Mucosa of descending colon (tissue), 3 donors: ENCODE measurements at regions not wholly inside any gene's neighbourhood (a gene's known extent, or its start where the extent isn't known, plus 50 kb on each side); places are given as distances from the start of the nearest gene placed in this dataset.
"Not testable (repeated sequence)": the region's sequence is repeated elsewhere in the genome, so short reads cannot be mapped to it uniquely, and the experiment has no call there.

Experiments used
- ATAC-seq: fragments of 200-7000 bp; cut with Tn5 transposase; one replicate; pipeline ENCODE4 v1.9.1; 2020; ENCODE audit warnings: mild to moderate bottlenecking, moderate library complexity
- DNase-seq, 3 donors: peaks; one replicate each; pipeline ENCODE4 v3.0.0-alpha.2; 2020
- H3K36me3 ChIP-seq: fragments of 200-600 bp; one replicate; pipeline ENCODE4 v1.8.0; 2021; ENCODE audit warnings: low read depth, mild to moderate bottlenecking
- H3K4me1 ChIP-seq: fragments of 200-600 bp; one replicate; pipeline ENCODE4 v1.8.0; 2021; ENCODE audit warnings: low read depth, mild to moderate bottlenecking
- H3K4me3 ChIP-seq: fragments of 200-600 bp; one replicate; pipeline ENCODE4 v1.8.0; 2021; ENCODE audit warnings: mild to moderate bottlenecking
- H3K9me3 ChIP-seq: fragments of 200-600 bp; one replicate; pipeline ENCODE4 v1.8.0; 2021; ENCODE audit warnings: mild to moderate bottlenecking
- intact Hi-C, 2 donors: fragments of 100-400 bp; cut with DNase I in 1 of 2; cut with micrococcal nuclease in 1 of 2; formaldehyde crosslinking; loops; one replicate each; pipeline versions ENCODE4 v1.11.0 to v1.11.1; 2022; cut with DNase I, micrococcal nuclease
- TF ChIP-seq, protein P1 (sequence below): fragments of 200-600 bp; IDR thresholded peaks from one replicate; pipeline ENCODE4 v1.8.0; 2022; ENCODE audit warnings: antibody characterized with exemption, mild to moderate bottlenecking
- donor health status: DM: no; HTN: no; CAD: no; lungs with moderate emphysema.
- donor health status: DM: no; HTN: no; CAD: no.
- donor health status: DM: no; HTN: yes; CAD: no.

DNA sequence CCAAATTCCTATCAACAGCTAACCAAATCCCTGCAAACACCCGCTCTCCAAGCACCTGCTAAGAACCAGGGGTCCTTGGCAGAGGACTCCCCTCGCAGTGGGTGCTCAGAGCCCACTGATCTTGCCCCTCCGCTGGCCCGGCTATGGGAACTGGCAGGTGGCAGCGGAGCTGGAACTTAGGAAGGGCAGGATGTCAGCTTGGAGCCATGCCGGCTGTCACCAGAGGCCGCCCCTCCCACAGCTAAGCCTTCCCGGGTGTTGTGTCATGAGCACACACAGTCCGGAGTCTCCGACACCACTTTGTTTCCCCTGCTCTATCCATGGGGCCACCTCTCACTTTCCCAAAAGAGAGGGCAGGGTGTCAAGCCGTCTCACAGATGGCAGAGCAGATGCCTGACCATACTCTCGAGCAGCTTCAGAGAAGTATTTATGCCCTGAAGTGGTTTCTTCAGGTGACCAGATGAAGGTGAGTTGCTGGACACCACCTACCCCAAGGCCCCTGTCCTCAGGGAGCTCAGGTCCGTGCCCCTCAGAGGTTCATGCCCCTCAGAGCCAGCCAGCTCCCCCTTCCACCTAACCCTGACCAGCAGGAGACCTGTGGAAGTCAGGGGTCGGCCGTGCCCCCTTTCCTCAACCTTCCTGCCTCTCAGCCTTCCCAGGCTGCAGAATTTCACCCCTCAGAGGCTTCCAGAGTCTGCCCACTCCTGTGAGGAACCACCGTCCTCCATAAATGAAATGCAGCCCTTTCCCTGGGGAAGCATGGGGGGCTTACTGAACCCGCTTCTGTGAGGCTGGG, 545.7 kb upstream of the B3GAT1 start:
- no peaks in the 10 kb centered on the region for H3K36me3 ChIP-seq
- DNase-seq: no peak
- intact Hi-C loops: no loop called here
- H3K9me3 ChIP-seq: no peaks in the 10 kb centered on the region
- no peak overlapping the region for H3K4me3 ChIP-seq
- no peak for ATAC-seq
- H3K4me1 ChIP-seq: no peaks in the 10 kb centered on the region
- TF ChIP-seq, protein P1, sequence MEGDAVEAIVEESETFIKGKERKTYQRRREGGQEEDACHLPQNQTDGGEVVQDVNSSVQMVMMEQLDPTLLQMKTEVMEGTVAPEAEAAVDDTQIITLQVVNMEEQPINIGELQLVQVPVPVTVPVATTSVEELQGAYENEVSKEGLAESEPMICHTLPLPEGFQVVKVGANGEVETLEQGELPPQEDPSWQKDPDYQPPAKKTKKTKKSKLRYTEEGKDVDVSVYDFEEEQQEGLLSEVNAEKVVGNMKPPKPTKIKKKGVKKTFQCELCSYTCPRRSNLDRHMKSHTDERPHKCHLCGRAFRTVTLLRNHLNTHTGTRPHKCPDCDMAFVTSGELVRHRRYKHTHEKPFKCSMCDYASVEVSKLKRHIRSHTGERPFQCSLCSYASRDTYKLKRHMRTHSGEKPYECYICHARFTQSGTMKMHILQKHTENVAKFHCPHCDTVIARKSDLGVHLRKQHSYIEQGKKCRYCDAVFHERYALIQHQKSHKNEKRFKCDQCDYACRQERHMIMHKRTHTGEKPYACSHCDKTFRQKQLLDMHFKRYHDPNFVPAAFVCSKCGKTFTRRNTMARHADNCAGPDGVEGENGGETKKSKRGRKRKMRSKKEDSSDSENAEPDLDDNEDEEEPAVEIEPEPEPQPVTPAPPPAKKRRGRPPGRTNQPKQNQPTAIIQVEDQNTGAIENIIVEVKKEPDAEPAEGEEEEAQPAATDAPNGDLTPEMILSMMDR: no peak

DNA sequence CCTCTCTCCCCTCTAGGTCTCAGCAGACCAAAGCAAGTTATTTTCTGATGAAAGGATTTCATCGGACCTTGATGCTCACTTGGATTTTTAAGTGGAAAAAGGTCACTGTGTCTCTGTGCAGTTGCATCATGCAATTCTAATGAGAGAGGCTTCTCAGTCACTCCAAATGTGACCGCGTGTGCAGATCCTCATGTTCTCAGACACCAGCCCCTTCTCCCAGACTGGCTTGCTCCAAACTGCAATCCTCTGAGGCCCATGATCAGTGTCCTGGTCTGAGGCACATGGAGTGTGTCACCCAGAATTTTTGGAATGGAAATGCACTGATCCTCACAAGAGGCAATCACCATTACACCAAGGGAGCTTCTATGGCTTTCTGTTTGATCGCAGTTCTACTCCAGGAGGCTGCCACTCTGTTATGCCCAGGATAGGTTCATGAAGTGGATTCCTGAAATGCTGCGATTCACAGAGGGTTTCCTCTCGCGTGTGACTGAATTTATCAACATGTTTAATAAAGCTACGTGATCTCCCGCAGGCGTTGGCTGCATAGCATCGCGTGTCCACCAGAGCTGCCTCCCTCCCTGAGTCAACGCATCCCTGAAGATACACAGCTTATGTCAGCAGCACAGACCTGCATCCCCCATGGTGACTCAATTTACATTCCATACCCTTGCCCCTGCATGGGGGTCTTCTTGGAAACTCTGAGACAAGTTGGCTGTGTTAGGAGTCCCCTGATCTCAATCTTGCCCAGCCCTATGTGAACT, 544.6 kb upstream of the B3GAT1 start:
- ATAC-seq (no peak), DNase-seq (no peak)
- no peaks in the 10 kb centered on the region for H3K4me1 ChIP-seq
- TF ChIP-seq, protein P1: no peak
- intact Hi-C loops: no loop called here
- H3K36me3 ChIP-seq: no peaks in the 10 kb centered on the region
- H3K4me3 ChIP-seq: no peak overlapping the region
- no peaks in the 10 kb centered on the region for H3K9me3 ChIP-seq

DNA sequence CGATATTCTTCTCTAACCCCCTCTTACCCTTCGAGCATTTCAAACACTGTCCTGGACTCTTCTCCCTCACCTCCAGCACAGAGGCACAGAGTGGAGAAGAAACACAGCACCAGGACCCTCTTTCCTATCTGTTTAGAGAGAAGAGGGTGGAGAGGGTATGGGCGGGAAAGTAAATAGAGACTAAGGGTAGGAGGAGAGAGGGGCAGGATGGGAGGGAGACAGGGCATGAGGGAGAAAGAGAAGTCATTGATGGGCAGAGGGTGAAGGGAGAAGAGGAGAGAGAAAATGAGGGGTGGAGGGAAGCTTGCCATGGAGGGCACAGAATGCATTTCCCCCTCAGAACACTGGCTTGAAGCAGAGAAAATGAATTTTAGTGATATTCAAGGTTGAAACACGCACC, 543.9 kb upstream of the B3GAT1 start:
- H3K4me1 ChIP-seq: not testable (repeated sequence)

DNA sequence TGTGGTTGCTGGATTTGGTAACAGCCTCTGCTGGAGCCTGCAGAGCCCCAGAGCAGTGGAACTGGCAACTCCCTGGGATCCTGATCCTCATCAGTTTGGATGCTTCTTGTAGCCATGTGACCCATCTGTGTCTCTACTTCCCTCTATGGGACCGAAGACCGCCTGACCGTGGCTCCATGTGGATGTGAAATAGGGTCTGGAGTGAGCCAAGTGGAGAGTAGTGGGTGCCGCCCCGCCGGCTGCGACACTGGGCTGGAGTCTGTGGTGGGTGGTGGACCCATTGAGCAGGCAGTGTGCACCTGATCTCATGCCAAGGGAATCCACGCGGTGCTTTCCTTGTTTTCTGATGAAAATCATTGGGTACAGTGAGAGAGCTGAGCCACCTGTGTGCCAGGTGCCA, 543.2 kb upstream of the B3GAT1 start:
- Histone ChIP-seq H3K4me3 (no peak overlapping the region), H3K36me3 (no peaks in the 10 kb centered on the region), H3K9me3 (no peaks in the 10 kb centered on the region), H3K4me1 (no peaks in the 10 kb centered on the region)
- ATAC-seq (no peak), DNase-seq (no peak)
- TF ChIP-seq, protein P1: no peak
- intact Hi-C loops: no loop called here

More for the DNA sequence above, 543.9 kb upstream of the B3GAT1 start:
- H3K9me3 ChIP-seq, ATAC-seq, DNase-seq, H3K4me3 ChIP-seq, intact Hi-C loops, H3K36me3 ChIP-seq: not testable (repeated sequence)

DNA sequence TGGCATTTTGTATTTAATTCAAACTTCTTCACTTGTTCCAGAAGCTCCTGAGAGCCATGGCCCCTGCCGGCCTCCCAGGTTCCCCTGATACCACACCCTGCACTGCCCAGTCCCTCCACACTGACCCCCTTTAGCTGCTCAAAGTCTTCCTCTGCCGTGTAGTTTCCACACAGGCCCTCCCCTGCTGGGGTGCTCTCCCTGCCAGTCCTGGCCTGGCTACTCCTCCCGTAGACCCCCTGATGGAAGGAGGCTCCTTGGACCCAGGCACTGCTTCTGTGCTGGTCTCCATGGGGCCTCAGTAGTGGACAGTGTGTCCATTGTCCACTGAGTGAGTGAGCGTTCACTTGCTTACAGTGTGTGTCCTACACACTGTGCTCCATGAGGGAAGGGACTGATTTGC, 542.4 kb upstream of the B3GAT1 start:
- H3K9me3 ChIP-seq, DNase-seq, H3K36me3 ChIP-seq, ATAC-seq, H3K4me3 ChIP-seq, H3K4me1 ChIP-seq, intact Hi-C loops: not testable (repeated sequence)

DNA sequence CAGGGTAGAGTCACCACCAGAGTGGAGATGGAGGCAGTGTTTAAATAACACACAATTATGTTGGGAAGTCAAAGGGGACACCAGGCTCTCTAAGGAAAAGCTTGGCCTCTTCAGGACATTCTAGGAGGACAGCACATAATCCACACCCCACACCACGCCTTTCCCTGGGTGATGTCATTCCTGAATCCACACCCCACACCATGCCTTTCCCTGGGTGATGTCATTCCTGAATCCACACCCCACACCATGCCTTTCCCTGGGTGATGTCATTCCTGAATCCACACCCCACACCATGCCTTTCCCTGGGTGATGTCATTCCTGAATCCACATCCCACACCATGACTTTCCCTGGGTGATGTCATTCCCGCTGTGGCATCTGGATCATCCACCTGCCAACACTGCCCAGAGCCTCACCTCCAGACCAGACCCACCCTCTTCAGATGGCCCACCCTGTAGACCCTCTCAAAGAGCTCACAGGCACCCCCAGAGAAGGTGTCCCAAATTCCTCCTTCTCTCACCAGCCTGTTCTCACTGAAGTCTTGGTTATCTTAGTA, 541.5 kb upstream of the B3GAT1 start:
- H3K36me3 ChIP-seq, H3K9me3 ChIP-seq, DNase-seq, intact Hi-C loops, H3K4me3 ChIP-seq, H3K4me1 ChIP-seq, ATAC-seq: not testable (repeated sequence)

DNA sequence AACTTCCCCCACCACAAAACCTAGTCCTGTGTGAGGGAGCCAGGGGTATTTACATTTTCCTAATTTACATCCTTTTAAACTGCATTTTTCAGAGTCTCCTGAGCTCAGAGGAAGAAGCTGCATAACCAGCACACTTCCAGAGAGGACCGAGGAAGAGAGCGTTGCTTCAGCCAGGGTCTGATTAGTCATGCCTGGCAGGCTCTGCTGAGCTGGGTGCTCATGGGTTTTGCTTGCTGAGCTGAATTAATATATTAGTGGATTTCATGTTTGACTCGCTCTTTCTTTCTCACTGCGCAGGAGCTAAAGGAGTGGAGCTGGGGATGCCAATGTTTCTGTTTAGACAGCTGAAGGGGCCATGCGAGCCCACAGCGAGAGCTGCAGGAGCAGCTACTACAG, 539.3 kb upstream of the B3GAT1 start:
- TF ChIP-seq, protein P1: no peak
- no peaks in the 10 kb centered on the region for H3K36me3 ChIP-seq
- DNase-seq (no peak), ATAC-seq (no peak)
- no peak overlapping the region for H3K4me3 ChIP-seq
- no peaks in the 10 kb centered on the region for H3K9me3 ChIP-seq
- H3K4me1 ChIP-seq: no peaks in the 10 kb centered on the region
- intact Hi-C loops: no loop called here
